ENCODE measurements at regions not wholly inside any gene's neighbourhood (a gene's known extent, or its start where the extent isn't known, plus 50 kb on each side); places are given as distances from the start of the nearest gene placed in this dataset.

DNA sequence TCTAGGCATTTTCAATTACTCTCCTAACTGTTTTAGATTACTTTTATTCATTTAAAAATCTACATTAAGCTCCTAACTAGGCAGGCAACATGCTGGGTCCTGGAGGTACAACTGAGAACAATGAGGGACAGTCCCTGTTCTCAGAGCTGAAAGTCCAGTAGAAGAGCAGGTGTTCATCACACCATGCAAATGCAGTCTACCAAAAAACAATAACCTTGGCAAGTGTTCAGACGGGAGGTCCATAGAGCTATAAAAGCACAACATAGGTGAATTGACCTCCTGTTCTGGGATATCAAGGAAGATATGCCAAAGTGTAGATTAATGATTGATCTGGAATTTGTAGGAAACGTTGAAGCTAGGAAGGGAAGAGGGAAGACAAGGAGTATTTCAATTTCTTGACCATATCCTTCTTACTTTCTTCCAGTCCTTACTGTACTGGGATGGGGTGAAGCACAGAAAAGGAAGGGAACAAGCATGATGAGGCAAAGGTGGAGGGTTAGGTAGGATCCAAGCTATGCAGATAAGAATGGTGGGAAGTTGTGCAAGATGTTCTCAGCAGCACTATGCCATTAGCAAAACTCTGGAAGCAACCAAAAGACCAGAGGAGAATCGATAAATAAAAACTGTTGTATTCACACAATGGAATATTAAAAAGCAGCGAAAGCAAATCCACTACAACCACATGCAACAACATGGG, 485.7 kb upstream of the JARID2 start:
- TF ChIP-seq, protein P1, sequence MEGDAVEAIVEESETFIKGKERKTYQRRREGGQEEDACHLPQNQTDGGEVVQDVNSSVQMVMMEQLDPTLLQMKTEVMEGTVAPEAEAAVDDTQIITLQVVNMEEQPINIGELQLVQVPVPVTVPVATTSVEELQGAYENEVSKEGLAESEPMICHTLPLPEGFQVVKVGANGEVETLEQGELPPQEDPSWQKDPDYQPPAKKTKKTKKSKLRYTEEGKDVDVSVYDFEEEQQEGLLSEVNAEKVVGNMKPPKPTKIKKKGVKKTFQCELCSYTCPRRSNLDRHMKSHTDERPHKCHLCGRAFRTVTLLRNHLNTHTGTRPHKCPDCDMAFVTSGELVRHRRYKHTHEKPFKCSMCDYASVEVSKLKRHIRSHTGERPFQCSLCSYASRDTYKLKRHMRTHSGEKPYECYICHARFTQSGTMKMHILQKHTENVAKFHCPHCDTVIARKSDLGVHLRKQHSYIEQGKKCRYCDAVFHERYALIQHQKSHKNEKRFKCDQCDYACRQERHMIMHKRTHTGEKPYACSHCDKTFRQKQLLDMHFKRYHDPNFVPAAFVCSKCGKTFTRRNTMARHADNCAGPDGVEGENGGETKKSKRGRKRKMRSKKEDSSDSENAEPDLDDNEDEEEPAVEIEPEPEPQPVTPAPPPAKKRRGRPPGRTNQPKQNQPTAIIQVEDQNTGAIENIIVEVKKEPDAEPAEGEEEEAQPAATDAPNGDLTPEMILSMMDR (IDR thresholded peaks at IDR 0.05): no peak
- TF ChIP-seq POLR2A (IDR thresholded peaks at IDR 0.05): no peak
- TF ChIP-seq POLR2AphosphoS5 (IDR thresholded peaks at IDR 0.05): no peak
- no peak for TF ChIP-seq EP300 (IDR thresholded peaks at IDR 0.05)

All from upper lobe of left lung (tissue), 4 donors.